Stimulated activated CD4-positive, alpha-beta T cell treated with anti-CD3 and anti-CD28 coated beads, Interleukin-4, amount 100 ng/mL, for 1 hour (primary cell): ENCODE measurements at regions not wholly inside any gene's neighbourhood (a gene's known extent, or its start where the extent isn't known, plus 50 kb on each side); places are given as distances from the start of the nearest gene placed in this dataset.

ENCODE experiments used
- DNase-seq: peaks from one replicate; pipeline ENCODE4 v3.0.0-alpha.2; 2020

DNA sequence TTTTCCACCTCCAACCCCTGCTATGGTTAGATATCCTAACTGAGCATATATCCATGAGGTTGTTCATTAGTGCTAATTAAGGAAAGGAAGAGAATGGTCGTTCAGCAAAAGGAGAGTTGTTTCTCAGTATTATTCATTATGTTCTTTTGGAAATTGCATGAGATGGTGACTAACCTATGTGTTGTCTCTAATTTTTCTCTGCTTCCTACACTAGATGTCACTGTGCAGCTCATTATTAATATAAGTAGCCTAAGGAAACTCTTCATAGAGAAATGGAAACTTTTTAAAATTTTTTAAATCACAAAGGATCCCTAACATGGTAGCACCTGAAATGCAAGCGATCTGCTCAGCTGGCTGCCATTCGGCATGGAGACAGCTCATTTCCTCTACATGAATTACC, 67.7 kb upstream of the FAM9A start:
- DNase-seq: no peak

DNA sequence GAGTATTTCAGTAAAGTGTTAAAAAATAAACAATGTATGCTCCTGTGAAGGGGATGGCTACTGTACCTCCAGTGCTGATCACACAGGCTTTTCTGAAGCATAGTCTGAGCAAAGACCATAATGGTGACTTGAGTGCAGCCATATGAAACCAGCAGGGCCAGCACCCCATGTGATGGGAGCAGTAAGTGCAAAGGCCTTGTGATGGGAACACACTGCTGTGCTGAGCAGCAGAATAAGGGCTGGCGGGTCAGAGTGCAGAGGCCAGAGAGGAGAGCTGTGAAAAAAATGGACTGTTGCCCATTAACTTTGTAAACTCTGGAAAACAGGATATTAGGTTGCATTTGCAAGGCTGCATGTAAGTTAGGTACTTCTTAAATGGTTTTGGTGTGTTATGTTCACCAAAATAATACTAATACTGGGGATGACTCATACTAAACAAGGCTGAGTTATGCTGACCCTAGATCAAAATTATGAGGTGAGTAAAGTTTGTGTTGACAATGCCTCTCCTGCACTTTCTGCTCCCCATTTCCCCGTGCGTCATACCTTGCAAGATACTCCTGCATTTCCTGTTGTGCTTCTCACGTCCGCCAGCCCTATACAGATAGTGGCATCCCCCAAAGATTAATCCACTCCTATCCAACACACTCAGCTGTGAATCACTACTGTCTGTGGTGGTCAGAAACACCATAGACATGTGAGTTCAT, 67.0 kb upstream of the FAM9A start:
- no peak for DNase-seq

DNA sequence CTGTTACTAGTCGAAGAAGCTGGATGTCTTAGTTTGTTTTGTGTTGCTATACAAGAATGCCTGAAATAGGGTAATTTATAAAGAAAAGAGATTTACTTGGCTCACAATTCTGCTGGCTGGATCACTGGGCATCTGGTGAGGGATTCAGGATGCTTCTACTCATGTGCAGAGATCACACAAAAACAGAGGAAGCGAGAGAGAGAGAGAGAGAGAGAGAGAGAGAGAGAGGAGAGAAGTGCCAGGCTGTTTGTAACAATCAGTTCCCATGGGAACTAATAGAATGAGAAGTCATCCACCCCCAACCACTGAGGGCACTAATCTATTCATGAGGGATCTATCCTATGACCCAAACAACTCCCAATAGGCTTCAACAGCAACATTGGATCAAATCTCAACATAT, 66.2 kb upstream of the FAM9A start:
- no peak for DNase-seq

DNA sequence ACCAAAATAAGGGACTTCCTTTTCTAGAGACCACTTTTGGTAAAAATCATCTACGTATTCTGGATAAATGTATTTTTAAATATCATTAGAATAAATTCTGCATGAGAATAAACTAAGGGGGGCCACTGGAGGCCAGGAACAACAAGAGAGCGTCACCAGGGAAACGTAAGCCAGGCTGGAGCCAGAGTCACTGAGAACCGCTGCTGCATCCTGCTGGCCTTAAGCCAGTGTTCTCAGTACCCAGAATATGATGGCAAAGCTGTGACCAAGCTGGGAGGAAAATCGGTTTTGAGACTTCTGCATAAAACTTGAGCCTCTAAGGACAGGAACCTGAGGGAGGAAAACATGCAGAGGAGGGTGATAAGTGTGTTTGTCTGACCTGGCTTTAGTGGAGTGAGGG, 63.0 kb upstream of the FAM9A start:
- DNase-seq: no peak

DNA sequence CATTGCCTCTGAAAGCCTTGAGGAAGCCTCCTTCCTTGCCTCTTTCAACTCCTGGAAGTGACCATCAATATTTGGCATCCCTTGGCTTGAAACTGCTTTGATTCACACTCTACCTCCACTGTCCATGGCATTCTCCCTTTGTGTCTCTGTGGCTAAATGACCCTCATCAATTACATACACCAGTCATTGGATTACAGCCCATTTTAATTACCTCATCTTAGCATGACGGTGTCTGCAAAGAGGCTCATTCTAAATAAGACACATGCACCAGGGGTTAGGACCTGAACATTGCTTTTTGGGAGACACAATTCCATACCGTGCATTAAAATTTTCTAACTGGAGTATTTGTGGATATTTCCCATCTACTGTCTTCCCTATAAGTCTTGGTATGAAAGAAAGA, 60.7 kb upstream of the FAM9A start:
- DNase-seq: no peak

DNA sequence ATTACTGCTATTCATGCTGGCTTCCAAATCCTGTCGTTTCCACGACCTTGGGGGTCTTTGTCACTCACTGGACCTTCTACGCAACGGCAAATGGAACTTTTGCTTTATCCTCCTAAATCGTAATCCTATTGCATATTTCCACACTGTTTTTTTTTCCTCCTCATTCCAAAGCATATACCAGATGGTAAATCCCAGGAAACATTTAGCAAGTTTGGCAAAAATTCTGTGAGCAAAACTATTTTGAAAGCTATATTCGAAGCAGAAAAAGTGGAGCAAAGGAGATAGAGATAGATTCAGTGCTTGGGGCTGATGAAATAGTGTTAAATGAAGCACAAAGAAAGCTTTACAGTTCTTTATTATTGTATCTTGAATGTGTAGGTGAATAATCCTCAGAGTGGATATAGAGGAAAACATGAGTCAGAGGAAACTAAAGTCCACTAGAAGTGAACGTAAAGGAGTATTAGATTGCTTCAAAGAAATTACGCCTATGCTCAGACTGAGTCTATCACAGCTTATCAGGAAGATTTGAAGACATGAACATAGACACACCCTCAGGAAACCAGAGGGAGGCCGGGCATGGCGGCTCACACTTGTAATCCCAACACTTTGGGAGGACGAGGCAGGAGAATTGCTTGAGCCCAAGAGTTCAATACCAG, 50.2 kb upstream of the FAM9A start:
- DNase-seq: no peak
